Erythroblast (primary cell): ENCODE measurements at regions not wholly inside any gene's neighbourhood (a gene's known extent, or its start where the extent isn't known, plus 50 kb on each side); places are given as distances from the start of the nearest gene placed in this dataset.

Experiments
- DNase-seq, 2 experiments: peaks; one replicate each; lab custom pipeline; 2025; lab: John Stamatoyannopoulos, UW
- GATA1 ChIP-seq: IDR thresholded peaks from 2 replicates; pipeline ENCODE4 v1.6.1; 2011; ENCODE audit warnings: low read depth, mild to moderate bottlenecking, control low read depth, low read length, moderate library complexity
- POLR2A ChIP-seq: IDR thresholded peaks from 2 replicates; pipeline ENCODE4 v1.6.1; 2011; ENCODE audit warnings: mild to moderate bottlenecking, low read length

DNA sequence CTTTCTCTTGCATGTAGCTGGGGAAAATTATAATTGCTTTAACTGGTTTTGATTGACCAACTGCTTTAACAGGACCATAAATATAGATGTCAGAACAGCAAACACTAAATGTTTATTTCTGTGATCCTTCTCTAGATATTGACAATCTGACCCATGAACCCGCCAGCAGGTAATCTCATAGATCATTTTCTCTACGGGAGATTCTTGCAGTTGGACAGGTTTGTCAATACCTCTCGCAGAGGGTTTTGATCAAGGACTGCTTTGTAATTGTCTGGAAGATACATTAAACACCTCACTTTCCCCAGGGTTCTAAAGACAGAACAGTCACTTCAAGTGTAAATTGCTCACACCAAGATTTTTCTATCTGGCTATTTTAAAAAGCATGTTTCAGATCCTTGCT lies 235.8 kb upstream of the RHOBTB1 start:
- TF ChIP-seq POLR2A, result no peak
- no peak for TF ChIP-seq GATA1
- DNase-seq, result no peak

DNA sequence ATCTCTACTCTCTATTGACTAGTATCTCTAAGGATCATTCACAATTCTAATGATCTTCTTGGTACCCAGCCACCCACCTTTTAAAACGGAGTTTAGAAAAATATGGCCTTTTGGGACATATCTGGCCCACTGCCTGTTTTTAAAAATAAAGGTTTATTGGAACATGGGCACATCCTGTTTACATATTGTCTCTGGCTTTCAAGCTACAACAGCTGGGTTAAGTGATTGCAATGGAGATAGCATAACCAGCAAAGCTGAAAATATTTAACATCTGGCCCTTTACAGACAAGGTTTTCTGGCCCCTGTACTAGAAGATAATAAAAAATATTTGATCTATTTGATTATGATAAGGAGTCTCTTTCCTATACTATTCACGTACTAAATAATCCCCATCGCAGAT lies 232.4 kb upstream of the RHOBTB1 start:
- no peak for DNase-seq
- no peak for TF ChIP-seq POLR2A
- no peak for TF ChIP-seq GATA1

DNA sequence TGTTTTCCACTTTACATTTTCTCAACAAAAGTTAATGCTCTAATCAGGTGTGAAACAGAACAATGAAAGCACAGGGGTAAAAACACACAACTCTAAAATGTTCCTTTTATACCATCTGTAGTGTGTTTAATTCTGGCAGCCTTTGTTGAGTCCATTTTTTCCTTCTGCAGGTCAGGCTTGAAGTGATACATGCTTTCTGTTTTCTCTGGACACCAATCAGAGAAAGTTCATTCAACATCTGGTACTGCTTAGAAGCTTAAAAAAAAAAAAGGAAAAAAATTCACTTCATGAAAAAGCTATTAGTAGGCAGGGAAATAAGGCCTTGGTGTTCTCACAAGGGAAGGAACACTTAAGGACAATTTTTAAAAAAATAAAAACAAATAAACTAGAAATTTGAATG lies 231.3 kb upstream of the RHOBTB1 start:
- TF ChIP-seq POLR2A, result no peak
- TF ChIP-seq GATA1, result no peak
- DNase-seq, result no peak

DNA sequence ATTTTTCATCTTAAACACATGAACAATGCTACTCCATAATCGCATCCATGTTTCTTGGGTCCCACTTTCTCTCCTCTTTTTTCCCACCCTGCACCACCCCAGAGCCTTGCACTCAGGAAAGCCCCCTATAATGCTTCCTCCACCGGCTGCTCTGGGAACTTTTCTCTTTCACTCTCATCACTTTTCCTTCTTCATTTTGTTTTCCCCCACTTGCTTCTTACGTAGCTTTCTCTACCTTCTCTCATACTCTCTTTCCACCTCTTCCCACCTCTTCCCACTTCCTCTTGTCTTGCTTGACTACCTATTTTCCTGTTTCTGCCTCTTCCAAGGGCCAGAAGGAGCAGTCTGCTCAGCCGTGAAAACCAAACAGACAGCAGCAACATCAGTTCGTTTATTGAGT lies 229.5 kb upstream of the RHOBTB1 start:
- TF ChIP-seq POLR2A (no peak), GATA1 (no peak)
- no peak for DNase-seq

DNA sequence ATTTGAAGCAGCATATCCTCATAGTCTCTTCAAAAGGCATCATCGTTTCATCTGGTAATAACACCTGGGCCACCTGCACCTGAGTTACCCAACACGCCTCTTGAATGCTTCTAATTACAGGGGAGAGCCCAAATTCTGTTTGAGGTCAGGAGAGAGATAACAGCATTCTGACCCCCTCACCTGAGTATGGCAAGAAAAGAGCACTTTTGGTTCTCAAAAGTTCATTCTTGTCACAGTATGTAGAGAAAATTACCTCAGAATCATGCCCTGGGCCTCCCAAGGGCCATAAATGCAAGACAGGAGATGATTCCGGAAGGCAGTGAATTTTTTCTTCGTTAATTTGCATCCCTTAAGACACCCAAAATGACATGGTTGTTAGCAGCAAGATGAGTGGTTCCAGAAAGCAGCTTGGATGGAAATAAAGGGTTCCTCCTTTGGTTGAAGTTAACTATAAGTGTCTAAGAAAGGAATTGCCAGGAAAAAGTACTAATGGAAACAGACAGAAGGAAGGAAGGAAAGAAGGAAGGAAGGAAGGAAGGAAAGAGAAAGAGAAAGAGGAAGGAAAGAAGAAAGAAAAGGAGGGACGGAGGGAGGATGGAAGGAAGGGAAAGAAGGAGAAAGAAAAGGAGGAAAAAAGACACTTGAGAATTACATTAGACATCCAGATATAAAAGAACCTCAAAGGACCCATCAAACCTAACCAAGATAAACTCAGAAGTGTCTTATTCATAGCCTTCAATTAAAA lies 228.4 kb upstream of the RHOBTB1 start:
- no peak for DNase-seq
- TF ChIP-seq GATA1 (no peak), POLR2A (no peak)

DNA sequence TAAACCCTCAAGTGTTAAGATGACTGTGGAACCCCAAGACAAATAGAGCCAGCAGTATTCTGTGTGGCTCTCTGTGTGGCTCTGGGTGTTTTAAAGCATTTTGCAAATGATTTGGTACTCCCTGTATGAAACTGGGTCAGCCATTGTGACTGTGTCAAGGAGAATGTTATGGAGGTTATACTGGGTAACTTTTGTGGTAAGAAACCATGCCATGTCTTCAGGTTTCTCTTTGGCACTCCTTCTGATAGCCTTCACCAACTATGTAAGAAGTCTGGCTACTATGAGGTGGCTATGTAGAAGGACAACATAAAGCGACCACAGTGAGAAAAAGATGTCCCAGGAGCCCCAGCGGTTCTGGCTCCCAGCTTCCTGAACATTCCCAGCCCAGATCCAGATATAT lies 226.6 kb upstream of the RHOBTB1 start:
- no peak for DNase-seq
- no peak for TF ChIP-seq GATA1

DNA sequence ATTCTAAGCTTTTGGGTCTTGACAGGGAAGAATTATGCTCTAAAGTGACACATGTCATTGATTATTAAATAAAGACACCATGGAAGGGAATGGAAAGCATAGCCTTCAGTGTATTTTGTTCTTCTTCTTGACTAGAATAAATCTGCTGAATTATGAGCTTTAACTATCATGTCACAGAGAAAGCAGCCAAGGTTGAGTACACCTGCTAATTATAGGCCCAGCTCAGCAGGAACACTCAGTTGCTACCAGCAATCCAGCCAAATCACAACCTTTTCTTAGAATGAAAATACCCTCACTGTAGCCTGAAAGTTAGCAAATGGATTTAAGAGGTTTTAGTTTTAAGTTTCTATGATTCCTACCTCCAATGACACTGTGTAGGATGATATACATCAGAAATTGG lies 225.3 kb upstream of the RHOBTB1 start:
- no peak for TF ChIP-seq POLR2A
- no peak for TF ChIP-seq GATA1
- no peak for DNase-seq

DNA sequence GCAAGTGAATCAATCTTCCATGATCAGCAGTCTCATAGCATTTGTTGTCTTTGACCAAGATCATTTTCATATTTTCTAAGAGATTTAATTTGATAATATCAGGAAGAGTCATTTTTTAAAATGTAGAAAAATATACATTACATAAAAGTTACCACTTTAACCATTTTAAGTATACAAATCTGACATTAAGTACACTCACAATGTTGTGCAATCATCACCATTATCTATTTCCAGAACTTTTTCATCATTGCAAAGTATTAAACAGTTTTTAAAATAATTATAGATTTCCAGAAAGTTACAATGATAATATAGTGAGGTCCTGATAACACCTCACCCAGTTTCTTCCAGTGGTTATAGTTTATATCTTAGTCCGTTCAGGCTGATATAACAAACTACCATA lies 222.5 kb upstream of the RHOBTB1 start:
- no peak for DNase-seq
- TF ChIP-seq POLR2A, result no peak
- TF ChIP-seq GATA1, result no peak

DNA sequence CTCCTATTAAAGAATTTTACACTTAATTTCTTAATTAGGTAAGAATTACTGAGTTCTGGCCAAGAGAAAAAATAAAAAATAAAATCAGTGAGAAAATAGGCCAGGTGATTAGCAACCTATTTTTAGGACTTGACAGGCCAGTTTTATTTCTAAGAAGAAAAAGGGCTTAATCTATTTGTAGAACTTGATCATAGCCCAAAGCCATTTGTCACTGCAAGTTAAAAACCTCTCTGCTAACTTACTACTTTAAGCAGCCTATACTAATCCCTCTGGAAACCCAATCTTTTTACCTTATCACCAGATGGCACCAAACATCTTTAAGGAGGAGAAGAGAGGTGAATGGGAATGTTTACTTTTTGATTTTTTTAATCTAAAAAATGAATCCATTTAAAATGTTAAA lies 222.1 kb upstream of the RHOBTB1 start:
- no peak for DNase-seq
- TF ChIP-seq POLR2A (no peak), GATA1 (no peak)

DNA sequence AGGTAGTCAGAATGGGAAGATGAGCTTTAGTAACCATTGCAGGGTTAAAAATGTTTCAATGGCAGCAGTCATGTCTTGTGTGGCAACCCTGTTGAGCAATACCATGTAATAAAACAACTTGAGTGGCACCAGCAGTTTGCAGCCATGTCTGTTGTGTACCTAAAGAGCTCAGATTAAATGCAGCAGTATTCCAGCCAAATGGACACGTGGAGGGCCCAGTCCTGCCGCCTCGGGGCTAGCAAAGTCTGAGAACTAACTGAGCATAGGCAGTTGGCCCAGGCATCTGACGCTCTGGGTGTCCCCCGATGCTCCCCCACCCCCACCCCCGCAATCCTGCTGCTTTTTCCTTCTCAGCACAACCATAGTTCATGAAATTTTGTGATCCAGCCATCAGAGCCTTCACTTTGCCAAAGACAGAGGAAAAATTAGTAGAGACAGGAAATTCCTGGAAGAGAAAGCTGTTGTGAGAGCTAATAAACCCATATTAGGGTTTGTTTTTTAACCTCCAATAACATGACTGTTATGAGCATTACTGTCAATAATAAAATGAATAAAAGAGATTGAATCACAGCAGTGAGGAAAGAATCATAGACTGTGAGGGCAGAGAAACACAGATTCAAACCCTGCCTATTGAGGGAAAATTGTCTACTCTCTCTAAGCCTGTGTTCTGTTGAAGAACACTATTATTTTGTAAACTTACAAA lies 220.6 kb upstream of the RHOBTB1 start:
- DNase-seq, result no peak
- TF ChIP-seq POLR2A, result no peak
- no peak for TF ChIP-seq GATA1

DNA sequence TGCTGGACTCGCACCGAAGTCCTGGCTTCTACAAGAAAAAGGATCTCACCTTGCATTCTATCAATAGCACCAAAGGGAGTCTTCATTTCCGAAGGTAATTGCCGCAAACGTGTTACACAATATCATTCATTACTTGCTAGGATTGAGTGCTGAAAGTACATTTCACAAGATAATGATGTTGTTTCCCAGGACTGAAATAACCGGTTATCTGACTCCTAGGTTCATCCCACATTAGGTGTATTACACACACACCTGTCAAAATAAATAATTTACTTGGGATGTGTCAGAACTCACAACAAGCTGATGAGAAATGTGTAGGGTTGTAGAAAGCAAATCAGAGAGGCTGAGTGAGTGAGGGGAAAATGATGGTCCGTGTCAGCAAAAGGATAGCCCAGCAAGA lies 219.4 kb upstream of the RHOBTB1 start:
- TF ChIP-seq GATA1 (no peak), POLR2A (no peak)

DNA sequence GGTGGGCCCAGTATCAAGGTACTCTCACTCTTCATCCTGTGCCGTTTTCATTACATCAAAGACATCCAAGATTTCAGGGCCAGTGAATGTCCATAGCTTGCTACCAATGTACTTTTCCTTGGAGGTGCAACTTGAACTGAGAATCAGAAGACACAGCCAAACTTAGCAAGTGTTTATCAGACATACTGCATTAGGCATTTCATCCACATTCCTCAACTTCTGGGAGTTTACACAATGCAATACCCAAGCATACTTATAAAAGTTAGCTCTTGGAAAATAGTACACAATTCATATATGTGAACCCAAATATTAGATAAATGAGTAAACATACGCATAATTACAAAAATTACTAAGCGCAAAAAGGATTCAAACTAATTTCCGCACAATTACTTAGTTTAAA lies 216.3 kb upstream of the RHOBTB1 start:
- TF ChIP-seq GATA1, result no peak
- TF ChIP-seq POLR2A, result no peak
- no peak for DNase-seq

More for the DNA sequence above, 219.4 kb upstream of the RHOBTB1 start:
- no peak for DNase-seq

DNA sequence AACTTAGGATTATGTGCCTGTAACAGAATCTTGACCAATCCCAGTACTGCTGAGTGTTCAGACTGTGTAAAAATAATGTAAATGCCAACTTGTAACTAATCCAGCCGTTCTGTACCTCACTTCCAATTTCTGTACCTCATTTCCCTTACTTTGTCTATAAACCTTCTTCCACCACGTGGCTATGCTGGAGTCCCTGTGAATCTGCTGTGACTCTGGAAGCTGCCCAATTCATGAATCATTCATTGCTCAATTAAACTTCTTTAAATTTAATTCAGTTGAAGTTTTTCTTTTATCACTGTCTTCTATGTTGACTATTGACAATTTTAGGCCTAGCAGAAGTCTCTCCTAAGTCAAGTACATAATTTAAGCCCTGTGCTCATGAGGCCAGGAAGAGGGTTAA lies 215.3 kb upstream of the RHOBTB1 start:
- no peak for TF ChIP-seq GATA1
- TF ChIP-seq POLR2A, result no peak
- DNase-seq, result no peak

DNA sequence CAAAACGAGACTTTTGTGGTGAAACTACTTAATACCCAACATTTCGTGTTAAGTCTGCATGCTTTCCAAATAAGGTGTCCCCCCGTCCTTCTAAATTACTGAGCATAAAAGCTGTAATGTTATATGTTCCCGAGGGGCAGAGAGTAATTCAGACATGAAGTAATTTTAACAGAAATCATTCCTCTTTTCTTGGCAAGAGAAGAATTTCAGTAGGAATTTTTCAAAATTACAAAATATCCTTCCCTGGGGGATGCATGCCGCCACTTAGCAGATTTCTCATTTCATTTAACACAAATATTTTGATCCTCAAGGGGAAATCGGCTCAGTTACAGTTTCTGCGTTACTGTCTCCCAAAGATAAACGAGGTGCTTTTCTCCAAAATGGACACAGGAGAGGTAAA lies 213.2 kb upstream of the RHOBTB1 start:
- no peak for DNase-seq

DNA sequence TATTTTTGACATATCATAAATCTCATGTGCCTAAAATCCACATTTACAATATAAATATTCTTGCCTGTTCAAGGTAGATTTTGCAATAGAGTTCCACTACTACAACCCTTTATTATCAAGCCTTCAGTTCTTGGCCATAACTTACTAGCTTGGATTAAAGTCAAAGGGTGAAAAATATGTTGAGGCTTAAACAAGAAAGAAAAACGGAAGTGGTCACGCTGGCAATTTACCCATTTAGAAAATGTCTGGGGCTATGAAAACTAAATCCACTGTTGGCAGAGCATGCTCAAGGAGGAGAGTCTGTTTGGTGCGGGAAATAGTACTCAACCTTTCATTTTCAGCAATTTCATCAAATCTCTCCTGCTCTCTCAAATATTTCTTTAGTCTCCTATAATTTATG lies 209.8 kb upstream of the RHOBTB1 start:
- TF ChIP-seq GATA1 (no peak), POLR2A (no peak)

More for the DNA sequence above, 213.2 kb upstream of the RHOBTB1 start:
- TF ChIP-seq GATA1 (no peak), POLR2A (no peak)

More for the DNA sequence above, 209.8 kb upstream of the RHOBTB1 start:
- no peak for DNase-seq
